Medulla oblongata (tissue), 1 donor: ENCODE measurements at regions not wholly inside any gene's neighbourhood (a gene's known extent, or its start where the extent isn't known, plus 50 kb on each side); places are given as distances from the start of the nearest gene placed in this dataset.

Experiments
- DNase-seq: peaks from one replicate; pipeline ENCODE4 v3.0.0-alpha.2; 2015; ENCODE audit errors: extremely low spot score

DNA sequence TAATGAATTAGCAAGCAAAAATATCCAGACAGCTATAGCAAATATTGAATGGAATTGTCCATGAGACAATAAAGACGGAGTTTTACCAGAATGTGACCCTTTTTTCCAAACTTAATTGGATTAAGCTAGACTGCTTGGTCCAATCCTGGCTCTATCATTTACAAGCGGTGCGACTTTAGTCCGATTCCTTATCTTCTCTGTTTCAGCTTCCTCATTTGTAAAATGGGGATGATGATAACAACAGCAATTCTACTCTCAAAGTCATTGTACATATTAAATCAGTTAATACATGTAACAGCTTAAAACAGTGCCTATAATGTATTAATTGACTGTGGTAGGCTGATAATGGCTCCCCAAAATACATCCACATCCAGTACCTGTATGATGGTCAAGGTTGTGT lies 62.1 kb upstream of the CRBN start:
- no peak for DNase-seq

DNA sequence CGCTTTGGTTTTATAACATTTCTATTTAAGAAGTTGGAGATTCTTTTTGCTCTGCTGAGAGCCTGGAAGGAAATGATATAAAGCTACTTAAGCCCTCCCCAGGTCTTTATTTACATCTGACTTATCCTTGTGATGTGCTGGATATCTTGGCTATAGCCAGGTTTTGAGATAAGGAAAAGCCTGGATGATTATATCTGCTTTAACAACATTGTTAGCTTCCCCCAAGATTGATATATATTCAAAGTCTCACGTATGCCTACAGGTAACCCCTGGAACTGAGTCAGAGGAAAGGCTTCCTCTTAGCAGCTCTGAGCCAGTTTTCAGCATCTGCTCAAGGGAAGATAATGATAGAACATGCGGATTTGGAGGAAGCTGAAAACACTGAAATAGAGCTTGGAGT lies 61.5 kb upstream of the CRBN start:
- DNase-seq, result no peak

DNA sequence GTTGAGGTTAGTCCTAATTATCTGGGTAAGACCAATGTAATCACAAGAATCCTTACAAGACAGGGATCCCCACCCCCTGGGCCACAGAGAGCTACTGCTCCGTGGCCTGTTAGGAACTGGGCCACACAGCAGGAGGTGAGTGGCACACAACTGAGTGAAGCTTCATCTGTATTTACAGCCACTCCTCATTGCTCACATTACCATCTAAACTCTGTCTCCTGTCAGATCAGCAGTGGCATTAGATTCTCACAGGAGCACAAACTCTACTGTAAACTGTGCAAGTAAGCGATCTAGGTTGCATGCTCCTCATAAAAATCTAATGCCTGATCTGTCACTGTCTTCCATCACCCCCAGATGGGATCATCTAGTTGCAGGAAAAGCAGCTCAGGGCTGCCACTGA lies 58.5 kb upstream of the CRBN start:
- DNase-seq, result no peak

DNA sequence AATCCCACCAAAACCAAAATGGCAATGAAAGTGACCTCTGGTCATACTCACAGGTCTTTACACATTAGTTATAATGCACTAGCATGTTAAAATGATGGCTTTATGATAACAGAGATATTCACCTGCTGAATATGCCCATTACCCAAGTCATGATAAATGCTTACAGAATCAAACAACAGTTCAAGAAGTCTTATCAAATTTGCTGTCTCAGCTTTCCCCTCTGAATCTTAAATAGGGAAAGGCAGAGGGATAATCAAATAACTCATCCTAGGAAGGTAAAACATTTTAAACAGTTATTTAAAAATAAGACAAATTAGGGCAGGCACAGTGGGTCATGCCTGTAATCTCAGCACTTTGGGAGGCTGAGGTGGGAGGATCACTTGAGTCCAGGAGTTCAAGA lies 52.8 kb upstream of the CRBN start:
- DNase-seq, result no peak
